Stimulated activated naive CD8-positive, alpha-beta T cell treated with anti-CD3 and anti-CD28 coated beads, Interleukin-15, amount 100 ng/mL, for 72 hours (primary cell): ENCODE measurements at regions not wholly inside any gene's neighbourhood (a gene's known extent, or its start where the extent isn't known, plus 50 kb on each side); places are given as distances from the start of the nearest gene placed in this dataset.

Experiments used
- ATAC-seq: fragments of 150-1000 bp; cut with Tn5 transposase; 2 replicates; pipeline ENCODE4 v1.10.0; 2021; ENCODE audit warnings: mild to moderate bottlenecking, moderate library complexity
- DNase-seq, 2 donors: peaks; one replicate each; pipeline ENCODE4 v3.0.0; 2021 to 2022
- H3K27ac Mint-ChIP-seq, 2 donors: one replicate each; pipeline ENCODE4 v1.8.0; 2022; ENCODE audit warnings: mild to moderate bottlenecking in 2 of 2, mixed read lengths in 2 of 2, moderate library complexity in 2 of 2
- H3K27me3 Mint-ChIP-seq: one replicate; pipeline ENCODE4 v1.8.0; 2022; ENCODE audit warnings: mixed read lengths
- H3K4me1 Mint-ChIP-seq: one replicate; pipeline ENCODE4 v1.8.0; 2022; ENCODE audit warnings: mild to moderate bottlenecking, mixed read lengths
- H3K4me3 Mint-ChIP-seq, 2 donors: one replicate each; pipeline ENCODE4 v1.8.0; 2022; ENCODE audit warnings: mild to moderate bottlenecking in 2 of 2, mixed read lengths in 2 of 2, moderate library complexity in 1 of 2
- H3K9me3 Mint-ChIP-seq, 2 donors: one replicate each; pipeline ENCODE4 v1.8.0; 2022; ENCODE audit warnings: mixed read lengths in 2 of 2

DNA sequence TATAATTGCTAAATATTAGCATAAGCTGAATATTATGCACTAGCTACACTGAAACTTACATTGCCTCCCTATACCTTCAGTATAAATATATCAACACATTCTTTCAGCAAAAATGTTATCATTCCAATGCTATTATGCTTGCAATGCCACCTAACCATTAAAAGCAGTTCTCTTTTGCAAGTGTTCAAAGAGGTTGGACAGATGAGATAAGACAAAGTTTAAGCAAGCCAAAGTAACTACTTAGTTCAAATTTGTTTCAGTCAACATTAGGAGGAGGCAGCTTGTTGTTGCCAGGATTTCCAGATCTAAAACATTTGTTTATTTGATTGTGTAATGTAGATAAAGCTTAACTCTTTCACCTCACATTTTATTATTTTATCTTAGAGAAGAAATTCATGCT is 323.9 kb upstream of the FAM241A start:
- peaks cover 4 to 7% of the 10 kb centered on the region in 2 donors for H3K9me3 Mint-ChIP-seq
- no peak overlapping the region for H3K4me3 Mint-ChIP-seq
- H3K27ac Mint-ChIP-seq, result no peak overlapping the region
- DNase-seq (no peak), ATAC-seq (no peak)
- no peaks in the 10 kb centered on the region for H3K4me1 Mint-ChIP-seq
- H3K27me3 Mint-ChIP-seq, result no peaks in the 10 kb centered on the region

GRCh38 chr4:111836601-111837000 is 308.7 kb upstream of the FAM241A start:
- no peak for ATAC-seq
- Mint-ChIP-seq H3K9me3 (peaks cover 7 to 8% of the 10 kb centered on the region in 2 donors), H3K4me1 (no peaks in the 10 kb centered on the region), H3K4me3 (no peak overlapping the region), H3K27me3 (no peaks in the 10 kb centered on the region), H3K27ac (no peak overlapping the region)
- DNase-seq, result no peak

GRCh38 chr4:111837761-111838160 is 307.5 kb upstream of the FAM241A start:
- no peaks in the 10 kb centered on the region for H3K27me3 Mint-ChIP-seq
- no peak for DNase-seq

GRCh38 chr4:111838406-111838930 is 306.8 kb upstream of the FAM241A start:
- ATAC-seq (no peak), DNase-seq (no peak)
- H3K4me3 Mint-ChIP-seq, result no peak overlapping the region
- H3K4me1 Mint-ChIP-seq, result no peaks in the 10 kb centered on the region
- peaks cover 8 to 13% of the 10 kb centered on the region in 2 donors for H3K9me3 Mint-ChIP-seq
- no peaks in the 10 kb centered on the region for H3K27me3 Mint-ChIP-seq
- no peak overlapping the region for H3K27ac Mint-ChIP-seq

More at GRCh38 chr4:111837761-111838160, 307.5 kb upstream of the FAM241A start:
- Mint-ChIP-seq H3K4me3 (no peak overlapping the region), H3K9me3 (peaks cover 8 to 13% of the 10 kb centered on the region in 2 donors), H3K4me1 (no peaks in the 10 kb centered on the region), H3K27ac (no peak overlapping the region)
- ATAC-seq, result no peak

DNA sequence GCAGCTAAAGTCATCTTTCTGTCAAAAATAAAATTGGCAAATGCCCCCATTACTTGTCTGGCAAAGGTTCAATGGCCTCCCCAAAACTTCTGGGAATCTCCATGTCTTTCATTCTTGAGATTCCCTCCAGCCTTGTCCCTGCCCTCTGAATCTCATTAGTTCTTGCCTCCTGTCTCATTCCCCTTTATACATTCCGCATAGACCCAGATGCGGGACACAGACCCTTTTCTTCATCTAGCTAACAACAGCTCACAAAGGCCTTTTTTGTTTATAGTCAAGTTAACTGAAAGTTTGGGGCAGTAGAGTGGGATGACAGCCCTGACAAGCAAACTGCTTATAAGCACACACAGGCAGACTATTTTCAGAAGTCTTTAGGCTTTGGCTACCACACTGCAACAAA is 306.1 kb upstream of the FAM241A start:
- Mint-ChIP-seq H3K4me3 (no peak overlapping the region), H3K27ac (no peak overlapping the region), H3K27me3 (no peaks in the 10 kb centered on the region), H3K4me1 (no peaks in the 10 kb centered on the region), H3K9me3 (peaks cover 5 to 10% of the 10 kb centered on the region in 2 donors)
- DNase-seq (no peak), ATAC-seq (no peak)

DNA sequence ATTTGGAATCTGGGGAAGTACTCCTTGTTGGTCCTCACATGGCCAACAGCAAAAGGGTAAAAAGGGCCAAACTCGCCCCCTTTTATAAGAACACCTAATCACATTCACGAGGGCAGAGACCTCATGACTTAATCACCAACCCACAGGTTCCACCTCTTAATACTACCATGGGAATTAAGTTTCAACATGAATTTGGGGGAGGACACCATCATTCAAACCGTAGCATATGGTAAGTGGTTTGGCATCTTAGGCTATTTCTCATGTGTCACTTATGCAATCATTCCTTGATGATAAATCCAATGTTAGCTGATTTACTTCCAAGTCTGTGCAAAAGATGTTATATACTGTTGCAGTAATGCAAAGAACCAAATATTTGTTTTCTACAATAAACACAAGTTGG is 302.9 kb upstream of the FAM241A start:
- no peak for ATAC-seq
- no peak for DNase-seq
- no peak overlapping the region for H3K4me3 Mint-ChIP-seq
- no peaks in the 10 kb centered on the region for H3K27me3 Mint-ChIP-seq
- H3K4me1 Mint-ChIP-seq, result no peaks in the 10 kb centered on the region
- peaks cover 4 to 12% of the 10 kb centered on the region in 2 donors for H3K9me3 Mint-ChIP-seq
- no peak overlapping the region for H3K27ac Mint-ChIP-seq

- DNase-seq, result no peak
- Mint-ChIP-seq H3K4me3 (no peak overlapping the region), H3K27me3 (no peaks in the 10 kb centered on the region), H3K9me3 (peaks cover 0 to 5% of the 10 kb centered on the region in 2 donors), H3K27ac (no peak overlapping the region), H3K4me1 (no peaks in the 10 kb centered on the region)
- ATAC-seq, result no peak
Measured at GRCh38 chr4:111847296-111848008, 297.8 kb upstream of the FAM241A start.

GRCh38 chr4:111849746-111850284 is 295.4 kb upstream of the FAM241A start:
- Mint-ChIP-seq H3K27me3 (no peaks in the 10 kb centered on the region), H3K9me3 (peaks cover 0 to 5% of the 10 kb centered on the region in 2 donors), H3K4me3 (no peak overlapping the region), H3K27ac (no peak overlapping the region), H3K4me1 (no peaks in the 10 kb centered on the region)
- no peak for ATAC-seq
- DNase-seq, result no peak

GRCh38 chr4:111854494-111855087 is 290.7 kb upstream of the FAM241A start:
- H3K9me3 Mint-ChIP-seq, result no peaks in the 10 kb centered on the region
- no peaks in the 10 kb centered on the region for H3K4me1 Mint-ChIP-seq
- ATAC-seq, result no peak
- no peaks in the 10 kb centered on the region for H3K27me3 Mint-ChIP-seq
- no peak for DNase-seq
- H3K27ac Mint-ChIP-seq, result no peak overlapping the region
- H3K4me3 Mint-ChIP-seq, result no peak overlapping the region

GRCh38 chr4:111855308-111855707 is 289.9 kb upstream of the FAM241A start:
- H3K4me3 Mint-ChIP-seq, result no peak overlapping the region
- no peak for DNase-seq

DNA sequence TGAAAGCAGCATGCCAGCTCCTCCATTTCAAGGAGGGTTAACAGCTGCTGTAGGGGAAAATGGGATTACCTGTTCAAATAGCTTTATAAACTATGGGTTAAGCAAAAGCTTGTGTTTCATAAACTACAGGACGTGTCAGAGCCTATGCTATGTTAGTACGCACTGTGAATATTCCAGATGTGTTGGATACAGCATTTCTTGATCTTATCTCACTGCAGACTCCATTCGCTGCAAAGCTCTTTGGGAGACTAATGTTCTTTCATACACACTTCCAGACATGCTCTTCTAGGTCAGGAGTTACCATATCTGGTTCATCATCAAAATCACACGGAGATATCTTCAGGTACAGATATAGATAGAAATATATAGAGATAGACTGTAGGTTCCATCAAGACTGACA is 281.2 kb upstream of the FAM241A start:
- no peak overlapping the region for H3K4me3 Mint-ChIP-seq
- no peaks in the 10 kb centered on the region for H3K4me1 Mint-ChIP-seq
- H3K27me3 Mint-ChIP-seq, result no peaks in the 10 kb centered on the region
- ATAC-seq (no peak), DNase-seq (no peak)
- no peak overlapping the region for H3K27ac Mint-ChIP-seq
- peaks cover 0 to 5% of the 10 kb centered on the region in 2 donors for H3K9me3 Mint-ChIP-seq

More at GRCh38 chr4:111855308-111855707, 289.9 kb upstream of the FAM241A start:
- ATAC-seq, result no peak
- no peaks in the 10 kb centered on the region for H3K9me3 Mint-ChIP-seq
- no peaks in the 10 kb centered on the region for H3K27me3 Mint-ChIP-seq
- no peaks in the 10 kb centered on the region for H3K4me1 Mint-ChIP-seq
- no peak overlapping the region for H3K27ac Mint-ChIP-seq

- Mint-ChIP-seq H3K27me3 (no peaks in the 10 kb centered on the region), H3K27ac (no peak overlapping the region), H3K9me3 (peaks cover 0 to 5% of the 10 kb centered on the region in 2 donors), H3K4me3 (no peak overlapping the region), H3K4me1 (no peaks in the 10 kb centered on the region)
- ATAC-seq, result no peak
- DNase-seq, result no peak
Measured at GRCh38 chr4:111869339-111869738, 275.9 kb upstream of the FAM241A start.

- no peak overlapping the region for H3K4me3 Mint-ChIP-seq
- ATAC-seq, result no peak
- no peak for DNase-seq
- H3K9me3 Mint-ChIP-seq, result no peaks in the 10 kb centered on the region
- no peaks in the 10 kb centered on the region for H3K27me3 Mint-ChIP-seq
- H3K27ac Mint-ChIP-seq, result peak overlapping the region in 1 of 2 donors; percentile 84
- H3K4me1 Mint-ChIP-seq, result no peaks in the 10 kb centered on the region
Measured at GRCh38 chr4:111871802-111872201, 273.5 kb upstream of the FAM241A start.

DNA sequence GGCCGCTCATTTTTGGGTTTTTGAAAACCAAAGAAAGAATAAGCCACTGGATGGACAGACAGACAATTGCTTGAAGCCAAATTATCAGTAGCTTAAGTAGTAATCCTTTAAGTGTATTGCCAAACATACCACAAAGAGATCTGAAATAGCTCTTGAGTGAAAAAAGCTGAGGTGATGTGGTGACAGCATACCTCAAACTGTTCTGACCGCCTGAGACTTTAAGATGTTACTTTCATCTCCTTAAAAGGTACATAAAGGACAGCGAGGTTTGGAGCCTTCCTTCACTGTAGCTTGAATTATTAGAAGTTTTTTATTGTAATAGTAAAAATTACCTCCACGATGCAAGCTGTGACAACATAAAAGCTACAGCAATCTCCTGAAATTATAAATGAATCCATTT is 271.5 kb upstream of the FAM241A start:
- ATAC-seq (no peak), DNase-seq (no peak)
- H3K4me1 Mint-ChIP-seq, result no peaks in the 10 kb centered on the region
- no peaks in the 10 kb centered on the region for H3K9me3 Mint-ChIP-seq
- H3K4me3 Mint-ChIP-seq, result no peak overlapping the region
- no peak overlapping the region for H3K27ac Mint-ChIP-seq
- H3K27me3 Mint-ChIP-seq, result no peaks in the 10 kb centered on the region

GRCh38 chr4:111879539-111879938 is 265.7 kb upstream of the FAM241A start:
- Mint-ChIP-seq H3K9me3 (no peaks in the 10 kb centered on the region), H3K4me3 (no peak overlapping the region), H3K4me1 (no peaks in the 10 kb centered on the region), H3K27me3 (no peaks in the 10 kb centered on the region), H3K27ac (no peak overlapping the region)
- no peak for ATAC-seq
- DNase-seq, result no peak

GRCh38 chr4:111880116-111880515 is 265.1 kb upstream of the FAM241A start:
- no peak overlapping the region for H3K27ac Mint-ChIP-seq
- no peaks in the 10 kb centered on the region for H3K4me1 Mint-ChIP-seq
- H3K4me3 Mint-ChIP-seq, result no peak overlapping the region
- no peaks in the 10 kb centered on the region for H3K27me3 Mint-ChIP-seq
- DNase-seq (no peak), ATAC-seq (no peak)
- no peaks in the 10 kb centered on the region for H3K9me3 Mint-ChIP-seq
